Right kidney (tissue), 1 donor: ENCODE measurements at regions not wholly inside any gene's neighbourhood (a gene's known extent, or its start where the extent isn't known, plus 50 kb on each side); places are given as distances from the start of the nearest gene placed in this dataset.
"Not testable (repeated sequence)": the region's sequence is repeated elsewhere in the genome, so short reads cannot be mapped to it uniquely, and the experiment has no call there.

Source experiments
- DNase-seq: peaks from one replicate; pipeline ENCODE4 v3.0.0-alpha.2; 2016

- DNase-seq, result no peak
Measured at GRCh38 chr13:90553159-90553558, 794.3 kb upstream of the MIR17HG start.

GRCh38 chr13:90557626-90558025 is 789.9 kb upstream of the MIR17HG start:
- DNase-seq, result no peak

- no peak for DNase-seq
Measured at GRCh38 chr13:90562443-90562842, 785.0 kb upstream of the MIR17HG start.

DNA sequence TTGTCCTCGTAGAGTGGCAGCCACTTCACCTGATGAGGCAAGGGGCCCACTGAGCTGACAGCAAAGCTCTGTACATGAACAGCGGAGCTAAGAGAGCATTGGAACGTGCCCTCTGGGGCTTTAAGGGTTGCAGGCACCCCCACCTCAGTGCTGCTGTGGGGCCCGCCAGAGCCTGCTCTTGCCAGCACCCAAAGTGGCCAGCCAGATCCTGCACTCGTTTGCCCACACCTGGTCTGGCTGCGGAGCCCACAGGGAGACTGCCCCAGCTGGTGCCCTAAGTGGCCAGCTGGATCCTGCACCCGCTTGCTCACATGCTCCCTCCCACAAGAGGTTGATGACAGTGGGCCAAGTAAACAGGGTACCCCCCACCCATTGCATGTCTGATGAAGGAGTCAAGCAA is 783.4 kb upstream of the MIR17HG start:
- DNase-seq, result no peak

- DNase-seq, result no peak
Measured at GRCh38 chr13:90564566-90564965, 782.9 kb upstream of the MIR17HG start.

- no peak for DNase-seq
Measured at GRCh38 chr13:90565985-90566713, 781.3 kb upstream of the MIR17HG start.

- no peak for DNase-seq
Measured at GRCh38 chr13:90568165-90568564, 779.3 kb upstream of the MIR17HG start.

DNA sequence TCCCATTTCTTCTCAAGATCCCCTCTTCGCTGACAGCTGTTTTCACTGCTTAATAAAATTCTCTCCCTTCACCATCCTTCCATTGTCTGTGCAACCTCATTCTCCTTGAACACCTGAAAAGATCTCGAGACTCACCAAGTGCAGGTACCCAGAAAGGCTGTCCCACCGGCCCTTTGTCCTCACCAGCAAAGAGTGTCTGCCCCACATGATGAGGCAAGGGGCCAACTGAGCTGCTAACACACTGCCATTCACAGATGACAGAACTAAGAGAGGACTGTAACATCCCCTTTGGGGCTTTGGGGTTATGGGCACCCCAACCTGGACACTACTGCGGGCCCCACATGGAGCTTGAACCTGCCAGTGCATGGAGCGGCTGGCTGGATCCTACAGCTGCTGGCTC is 771.4 kb upstream of the MIR17HG start:
- no peak for DNase-seq

DNA sequence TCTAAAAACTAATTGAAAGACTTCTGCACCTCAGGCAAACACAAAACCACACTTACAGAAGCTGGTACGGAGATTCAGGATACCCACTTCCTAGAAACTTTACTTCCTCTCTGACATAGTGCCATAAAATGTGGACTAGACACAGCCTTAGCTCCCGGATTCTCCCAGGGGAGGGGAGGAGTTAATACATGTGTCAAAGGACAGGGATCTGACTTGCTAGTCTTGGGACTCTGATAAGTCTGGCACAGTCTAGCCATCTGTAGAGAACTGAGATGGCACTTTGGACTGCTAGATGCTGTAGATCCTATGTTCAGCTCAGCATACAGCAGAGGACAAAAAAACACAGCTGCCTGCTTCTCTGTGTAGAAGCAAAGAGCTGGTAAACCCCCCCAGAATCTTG is 769.8 kb upstream of the MIR17HG start:
- no peak for DNase-seq

- DNase-seq, result no peak
Measured at GRCh38 chr13:90585392-90585791, 762.1 kb upstream of the MIR17HG start.

GRCh38 chr13:90591260-90591926 is 756.1 kb upstream of the MIR17HG start:
- no peak for DNase-seq

GRCh38 chr13:90591927-90592268 is 755.6 kb upstream of the MIR17HG start:
- DNase-seq, result no peak

DNA sequence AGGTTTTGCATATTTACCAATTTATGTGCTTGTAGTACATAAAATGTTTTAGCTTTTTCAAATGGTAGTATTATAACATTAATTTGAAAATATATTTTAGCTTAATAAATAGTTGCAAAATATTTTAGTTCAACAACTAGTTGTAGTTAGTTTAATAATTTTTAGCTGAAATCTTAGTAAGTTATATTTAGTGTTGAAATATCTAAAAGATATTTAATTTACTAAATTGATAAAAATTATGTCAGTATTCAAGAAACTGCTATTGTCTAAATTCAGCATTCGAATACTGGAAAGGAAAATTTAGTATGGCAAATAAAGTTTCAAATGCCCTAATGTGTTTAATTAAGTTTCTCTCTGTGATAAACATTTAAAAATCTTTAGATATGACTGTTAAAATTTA is 754.5 kb upstream of the MIR17HG start:
- DNase-seq, result no peak

- DNase-seq, result no peak
Measured at GRCh38 chr13:90594681-90595080, 752.8 kb upstream of the MIR17HG start.

DNA sequence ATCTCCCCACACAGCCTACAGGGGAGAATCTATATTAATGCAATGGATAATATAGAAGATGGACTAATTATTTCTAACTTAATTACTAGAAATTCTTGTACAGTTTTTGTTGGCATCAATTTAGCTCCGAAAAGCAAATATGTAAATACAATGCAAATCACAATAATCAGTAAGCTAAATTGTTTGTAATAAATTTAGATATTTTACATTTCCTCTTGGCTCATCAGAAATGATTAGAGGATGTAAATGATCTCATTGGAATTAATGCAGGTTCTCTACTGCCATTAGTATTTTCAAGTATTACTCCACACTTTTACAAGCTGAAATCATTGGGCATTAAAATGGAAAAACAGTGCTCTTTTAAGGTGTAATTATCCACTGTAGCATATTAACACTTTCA is 741.8 kb upstream of the MIR17HG start:
- DNase-seq, result no peak

DNA sequence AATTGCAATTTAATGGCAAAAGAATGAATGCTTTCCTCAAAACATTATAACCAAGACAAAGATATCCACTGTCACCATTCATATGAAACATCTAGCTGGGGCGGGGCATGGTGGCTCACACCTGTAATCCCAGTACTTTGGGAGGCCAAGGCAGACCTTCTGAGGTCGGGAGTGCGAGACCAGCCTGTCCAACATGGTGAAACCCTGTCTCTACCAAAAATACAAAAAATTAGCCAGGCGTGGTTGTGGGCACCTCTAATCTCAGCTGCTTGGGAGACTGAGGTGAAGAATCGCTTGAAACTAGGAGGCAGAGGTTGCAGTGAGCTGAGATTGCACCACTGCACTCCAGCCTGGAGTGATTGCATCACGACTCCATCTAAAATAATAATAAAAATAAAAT is 740.6 kb upstream of the MIR17HG start:
- not testable (repeated sequence) for DNase-seq

DNA sequence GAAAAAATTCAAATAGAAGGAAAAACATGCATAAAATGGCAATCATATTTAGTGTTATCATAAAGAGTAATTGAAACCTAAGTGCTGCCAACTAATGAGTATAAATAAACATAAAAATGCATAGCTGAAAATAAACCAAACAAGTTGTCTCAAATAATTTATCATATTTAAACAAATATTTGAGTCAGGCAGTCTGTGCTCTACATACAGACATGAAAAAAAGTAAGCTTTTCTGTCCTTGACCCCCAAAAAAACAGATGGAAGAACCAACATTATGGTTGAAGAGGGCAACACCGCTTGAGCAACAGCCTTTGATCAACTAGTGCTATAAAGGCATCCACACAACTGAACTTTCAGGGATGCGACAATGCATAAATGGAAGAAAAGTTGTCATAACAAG is 735.1 kb upstream of the MIR17HG start:
- DNase-seq, result no peak

DNA sequence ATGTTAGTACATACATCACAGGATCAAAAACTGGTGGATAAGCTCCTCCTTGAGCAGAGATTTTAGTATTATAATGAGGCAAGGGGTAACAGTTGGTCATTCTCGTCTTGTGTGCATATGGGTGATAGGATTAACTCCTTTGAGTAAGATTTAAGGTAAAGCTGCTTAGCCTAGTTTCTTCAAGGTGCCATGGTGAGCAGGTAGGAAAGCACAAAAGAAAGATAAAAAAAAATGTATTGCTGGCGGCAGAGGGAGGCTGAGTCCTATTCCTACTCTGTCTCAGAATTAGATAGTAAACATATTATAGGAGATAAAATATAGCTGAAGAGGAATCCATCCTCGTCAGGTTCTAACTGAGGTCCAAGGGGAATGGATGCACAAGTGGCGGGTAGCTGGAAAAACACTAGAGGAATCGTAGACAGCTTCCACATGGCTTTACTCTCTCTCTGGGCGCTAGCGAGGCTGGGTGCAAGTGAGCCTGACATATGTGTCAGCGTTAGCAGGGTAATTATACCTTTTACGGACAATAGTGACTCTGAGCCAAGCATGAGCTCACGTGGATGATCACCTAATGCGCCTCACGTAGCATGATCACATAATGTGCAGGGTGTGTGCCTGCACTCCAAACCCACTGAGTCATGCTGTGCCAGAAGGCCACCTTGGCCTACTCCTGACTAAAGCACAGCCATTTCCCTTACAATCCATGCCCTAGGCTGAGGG is 734.3 kb upstream of the MIR17HG start:
- DNase-seq, result no peak

GRCh38 chr13:90615236-90615635 is 732.3 kb upstream of the MIR17HG start:
- DNase-seq, result no peak

GRCh38 chr13:90615767-90616166 is 731.7 kb upstream of the MIR17HG start:
- DNase-seq, result no peak

DNA sequence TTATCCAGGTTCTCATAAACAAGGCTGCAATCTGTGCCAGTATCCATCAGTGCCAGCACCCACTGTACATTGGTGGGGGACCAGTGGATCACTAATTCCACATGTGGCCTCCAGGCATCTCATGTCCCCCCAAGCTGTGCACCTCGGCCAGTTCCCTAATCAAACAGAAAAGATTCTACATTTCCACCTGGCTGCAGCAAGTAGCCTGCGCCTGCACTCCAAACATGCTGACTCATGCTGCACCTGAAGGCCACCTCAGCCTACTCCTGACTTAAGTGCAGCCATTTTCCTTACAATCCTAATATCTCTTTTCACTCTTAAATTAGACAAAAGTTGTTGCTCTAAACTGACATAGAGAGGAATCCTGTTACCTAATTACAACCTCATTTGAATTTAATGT is 729.4 kb upstream of the MIR17HG start:
- no peak for DNase-seq

GRCh38 chr13:90622541-90622940 is 724.9 kb upstream of the MIR17HG start:
- DNase-seq, result no peak

GRCh38 chr13:90623318-90624011 is 724.0 kb upstream of the MIR17HG start:
- no peak for DNase-seq
